HG02759 (cell line): ENCODE measurements at regions not wholly inside any gene's neighbourhood (a gene's known extent, or its start where the extent isn't known, plus 50 kb on each side); places are given as distances from the start of the nearest gene placed in this dataset.
"Not testable (repeated sequence)": the region's sequence is repeated elsewhere in the genome, so short reads cannot be mapped to it uniquely, and the experiment has no call there.

ENCODE experiments used
- ATAC-seq: cut with Tn5 transposase; IDR thresholded peaks from one replicate; pipeline ENCODE4 v1.9.1; 2021; ENCODE audit warnings: mild to moderate bottlenecking, moderate library complexity; ENCODE audit not compliant: unreplicated experiment

DNA sequence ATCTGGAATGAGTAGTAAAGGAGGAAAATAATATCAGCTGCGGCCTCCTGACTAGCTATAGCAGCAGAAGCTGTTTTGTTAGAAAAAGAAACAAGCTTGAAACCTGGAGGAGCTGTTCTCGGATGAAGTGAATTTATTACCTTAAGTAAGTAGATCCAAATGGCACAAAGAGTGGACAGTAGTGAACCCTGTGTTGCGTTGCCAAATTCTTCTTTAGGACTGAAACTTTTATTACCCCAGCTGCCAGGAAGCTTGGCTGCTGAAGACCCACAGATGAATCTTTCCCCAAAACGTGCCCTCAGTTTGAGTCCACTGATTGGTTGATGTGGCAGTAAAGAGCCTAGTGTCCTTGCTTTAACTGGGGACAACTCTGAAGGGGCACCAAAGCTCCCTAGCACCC lies 366.8 kb upstream of the GBE1 start:
- no peak for ATAC-seq

DNA sequence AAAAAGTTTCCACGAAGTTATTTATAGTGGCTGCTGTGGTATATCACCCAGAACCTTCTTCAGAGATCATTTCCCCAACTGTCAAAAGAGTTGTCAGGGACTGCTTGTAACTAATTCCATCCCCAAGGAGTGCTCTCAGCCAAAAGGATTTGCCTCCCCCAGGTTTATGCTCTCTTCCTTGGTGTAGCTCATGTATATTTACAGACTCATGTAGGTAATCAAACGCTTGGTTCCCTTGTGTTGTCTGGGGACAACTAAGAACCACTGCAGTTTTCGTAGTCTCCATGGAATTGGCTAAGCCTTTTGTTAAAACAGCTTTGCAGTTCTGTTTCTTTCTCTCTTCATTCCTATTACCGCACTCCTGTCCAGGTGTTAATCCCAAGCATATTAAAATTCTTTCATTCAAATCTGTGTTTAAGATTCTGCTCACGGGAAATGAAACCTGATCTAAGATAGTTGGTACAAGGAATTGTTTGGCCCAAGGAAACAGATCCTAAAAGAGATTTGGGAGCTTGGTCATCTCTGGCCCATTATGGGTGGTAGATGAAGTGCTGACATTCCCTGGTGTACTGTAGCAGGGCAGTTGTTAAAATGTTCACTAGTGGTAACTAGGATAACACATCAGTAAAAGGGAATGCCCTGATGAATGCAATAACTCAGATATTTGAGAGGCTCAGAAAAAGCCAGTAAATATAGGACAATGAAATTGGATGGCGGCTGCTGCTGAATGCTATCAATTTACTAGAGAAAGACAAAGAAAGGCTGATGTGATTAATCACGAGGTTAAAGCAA lies 361.3 kb upstream of the GBE1 start:
- no peak for ATAC-seq

GRCh38 chr3:82114589-82114988 lies 353.1 kb upstream of the GBE1 start:
- ATAC-seq = no peak

- ATAC-seq = not testable (repeated sequence)
These were observed 349.3 kb upstream of the GBE1 start for GRCh38 chr3:82110721-82111120.

DNA sequence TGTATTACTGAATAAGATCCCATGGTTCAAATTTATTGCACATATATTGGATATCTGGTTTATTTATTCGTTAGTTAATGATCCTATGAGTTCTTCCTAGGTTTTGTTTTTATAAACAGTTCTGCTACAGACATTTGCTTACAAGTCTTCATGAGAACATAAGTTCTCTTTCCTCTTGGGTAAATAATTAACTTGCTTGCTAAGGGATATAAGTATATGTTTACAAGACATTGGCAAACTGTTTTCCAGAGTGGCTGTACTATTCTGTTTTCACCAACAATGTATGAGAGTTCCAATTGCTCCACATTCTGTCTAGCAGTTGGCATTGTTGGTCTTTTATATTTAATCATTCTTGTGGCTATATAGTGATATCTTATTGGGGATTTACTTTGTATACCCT lies 341.8 kb upstream of the GBE1 start:
- ATAC-seq = no peak

GRCh38 chr3:82100378-82100777 lies 338.9 kb upstream of the GBE1 start:
- ATAC-seq = no peak

DNA sequence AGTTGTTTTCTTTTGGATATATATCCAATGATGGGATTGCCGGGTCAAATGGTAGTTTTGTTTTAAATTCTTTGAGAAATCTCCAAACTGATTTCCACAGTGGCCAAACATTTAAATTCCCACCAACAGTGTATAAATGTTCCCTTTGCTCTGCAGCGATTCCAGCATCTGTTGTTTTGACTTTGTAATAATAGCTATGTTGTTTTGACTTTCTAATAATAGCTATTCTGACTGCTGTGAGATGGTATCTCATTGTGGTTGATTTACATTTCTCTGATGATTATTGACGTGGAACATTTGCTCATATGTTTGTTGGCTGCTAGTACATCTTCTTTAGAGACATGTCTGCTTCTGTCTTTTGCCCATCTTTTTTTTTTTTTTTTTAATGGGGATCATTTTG lies 332.2 kb upstream of the GBE1 start:
- ATAC-seq = no peak

- ATAC-seq = peak; percentile 47
These were observed 327.3 kb upstream of the GBE1 start for GRCh38 chr3:82088749-82089148.

DNA sequence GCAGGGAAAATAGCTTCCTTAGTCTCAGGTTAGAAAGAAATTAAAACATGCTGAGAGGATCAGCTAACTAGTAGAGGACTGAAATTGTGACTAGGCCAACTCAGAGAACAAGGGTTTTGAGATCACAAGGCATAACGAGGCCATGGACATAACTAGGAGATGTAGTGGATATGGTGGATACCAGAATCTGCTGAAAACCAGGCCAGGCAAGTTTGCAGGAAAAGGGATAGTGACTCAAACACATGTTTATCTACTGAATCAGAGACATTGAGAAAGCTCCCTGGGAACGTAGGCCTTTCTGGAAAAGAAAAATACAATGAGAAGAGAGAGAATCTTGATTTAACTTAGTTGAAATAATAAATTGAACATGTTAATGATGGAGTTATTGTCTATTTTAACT lies 326.5 kb upstream of the GBE1 start:
- ATAC-seq = no peak

GRCh38 chr3:82085851-82086475 lies 324.5 kb upstream of the GBE1 start:
- no peak for ATAC-seq

- no peak for ATAC-seq
These were observed 323.9 kb upstream of the GBE1 start for GRCh38 chr3:82085356-82085755.

- no peak for ATAC-seq
These were observed 323.4 kb upstream of the GBE1 start for GRCh38 chr3:82084824-82085223.

DNA sequence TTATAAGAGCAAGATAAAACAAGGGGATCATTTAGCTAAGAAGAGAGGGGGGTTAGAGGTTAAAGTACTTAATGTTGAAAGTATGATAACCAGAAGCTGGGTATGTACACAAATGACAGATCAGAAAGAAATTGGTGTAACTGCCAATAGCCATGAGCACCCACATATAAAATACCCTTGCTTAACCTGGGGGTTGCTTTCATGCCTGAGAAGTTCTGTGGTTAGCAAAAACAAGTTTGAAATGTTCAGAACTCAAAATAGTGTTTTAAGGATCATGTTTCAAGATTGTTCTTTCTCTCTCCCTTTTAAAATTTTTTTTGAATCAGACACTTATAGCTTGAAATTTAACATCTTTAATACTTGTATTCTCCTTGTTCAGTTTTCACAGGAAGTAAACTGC lies 321.4 kb upstream of the GBE1 start:
- ATAC-seq = no peak

DNA sequence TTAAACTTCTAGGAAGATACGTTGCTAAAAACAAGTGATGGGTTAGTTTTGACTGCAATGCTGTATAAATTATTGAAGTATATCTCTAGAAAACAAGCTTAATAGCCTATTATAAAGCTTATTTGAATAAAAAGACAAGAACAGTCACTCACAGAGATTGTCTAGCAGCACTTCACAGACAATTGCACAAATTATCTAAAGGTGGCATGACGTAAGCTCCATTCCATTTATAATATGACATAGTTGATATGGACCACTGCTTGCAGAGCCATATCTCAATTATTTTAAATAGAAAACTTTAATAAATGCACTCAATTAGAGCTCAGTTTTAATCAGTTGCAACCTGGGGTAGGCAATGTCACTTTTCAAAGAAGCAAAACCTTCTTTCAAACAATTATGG lies 319.9 kb upstream of the GBE1 start:
- ATAC-seq = no peak

GRCh38 chr3:82080792-82081191 lies 319.3 kb upstream of the GBE1 start:
- no peak for ATAC-seq

DNA sequence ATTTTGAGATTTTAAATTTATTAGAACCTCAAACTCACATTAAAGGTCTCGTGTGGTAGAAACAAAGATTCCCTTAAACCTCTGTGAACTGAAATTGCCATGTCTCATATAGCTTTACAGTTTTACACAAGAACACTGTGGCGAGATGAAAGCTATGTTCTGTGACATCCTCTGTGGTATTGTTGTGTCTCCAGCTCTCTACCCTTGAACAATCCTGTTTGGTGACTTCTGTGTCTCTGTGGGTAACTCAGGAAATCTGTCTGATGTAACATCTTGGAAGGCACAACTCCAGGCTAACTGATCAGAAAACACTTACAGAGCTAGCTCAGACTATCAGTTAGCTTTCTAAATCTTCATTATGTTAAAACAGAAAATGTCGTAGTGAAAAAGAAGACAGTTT lies 318.8 kb upstream of the GBE1 start:
- no peak for ATAC-seq

GRCh38 chr3:82079335-82079890 lies 318.0 kb upstream of the GBE1 start:
- ATAC-seq = no peak

DNA sequence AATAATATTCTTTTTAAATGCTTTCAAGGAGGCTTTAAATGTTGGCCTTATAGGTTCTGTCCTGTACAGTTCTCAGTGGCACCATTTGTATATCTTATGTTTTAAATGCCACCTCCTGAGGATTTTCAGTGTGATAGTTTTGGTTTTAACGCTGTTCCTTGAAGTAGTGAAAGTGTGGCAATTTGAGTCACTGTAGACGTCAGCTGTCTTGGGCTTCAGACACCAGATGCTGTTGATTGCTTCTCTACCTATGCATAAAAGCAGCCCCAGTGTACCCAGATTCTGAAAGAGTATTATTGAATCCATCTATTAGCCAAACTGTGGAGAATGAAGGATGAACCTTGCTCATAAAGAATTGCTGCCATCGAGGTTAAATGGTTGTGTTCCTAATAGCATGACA lies 316.8 kb upstream of the GBE1 start:
- no peak for ATAC-seq

- ATAC-seq = no peak
These were observed 306.0 kb upstream of the GBE1 start for GRCh38 chr3:82067420-82067819.

- no peak for ATAC-seq
These were observed 297.4 kb upstream of the GBE1 start for GRCh38 chr3:82058809-82059208.

GRCh38 chr3:82055792-82056191 lies 294.3 kb upstream of the GBE1 start:
- no peak for ATAC-seq

- no peak for ATAC-seq
These were observed 293.4 kb upstream of the GBE1 start for GRCh38 chr3:82054849-82055248.
